ENCODE measurements at regions not wholly inside any gene's neighbourhood (a gene's known extent, or its start where the extent isn't known, plus 50 kb on each side); places are given as distances from the start of the nearest gene placed in this dataset.

DNA sequence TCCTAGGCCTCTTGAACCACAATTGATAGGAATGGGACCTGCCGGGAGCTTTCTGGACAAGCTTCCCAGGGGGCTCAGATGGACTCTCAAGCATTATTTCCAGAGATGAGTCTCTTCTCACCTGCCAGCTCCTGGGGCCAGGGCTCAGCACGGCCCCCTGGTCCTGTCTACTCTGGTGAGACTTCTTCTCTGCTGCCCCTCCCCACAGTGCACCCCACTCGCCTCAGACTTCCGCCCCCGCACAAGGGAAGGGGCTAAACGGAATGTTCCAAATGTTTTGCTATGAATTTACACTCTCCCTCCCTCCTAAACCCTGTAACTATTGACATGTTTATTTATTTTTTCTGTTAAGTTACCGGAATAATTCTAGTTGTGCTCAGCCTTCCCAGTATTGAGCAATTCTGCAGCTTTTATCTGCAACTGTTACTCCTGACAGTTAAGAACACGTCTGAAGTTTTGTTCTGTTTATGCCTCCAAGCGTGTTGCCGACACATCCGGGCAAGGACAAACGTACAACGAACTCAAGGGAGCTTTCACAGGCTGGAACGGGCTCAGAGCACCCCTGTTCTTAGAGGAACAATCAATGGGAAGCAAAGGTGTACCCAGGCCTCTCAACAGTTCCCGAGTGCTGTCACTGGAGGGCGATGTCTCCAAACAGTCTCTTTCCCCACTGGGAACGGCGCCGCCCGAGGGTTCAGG lies 55.2 kb downstream of the FHIP2A start:
- peak; percentile 21 to 80 for DNase-seq (ENCODE audit: low read depth in 1 of 2, low spot score in 1 of 2)
- Histone ChIP-seq H3K27ac (replicated peaks) (peak overlapping the region; percentile 50), H3K27me3 (ENCODE audit: insufficient read depth, poor library complexity, severe bottlenecking) (no peaks in the 10 kb centered on the region), H3K4me3 (replicated peaks; ENCODE audit: insufficient read depth, low read length) (no peak overlapping the region)
- TF ChIP-seq, protein P1, sequence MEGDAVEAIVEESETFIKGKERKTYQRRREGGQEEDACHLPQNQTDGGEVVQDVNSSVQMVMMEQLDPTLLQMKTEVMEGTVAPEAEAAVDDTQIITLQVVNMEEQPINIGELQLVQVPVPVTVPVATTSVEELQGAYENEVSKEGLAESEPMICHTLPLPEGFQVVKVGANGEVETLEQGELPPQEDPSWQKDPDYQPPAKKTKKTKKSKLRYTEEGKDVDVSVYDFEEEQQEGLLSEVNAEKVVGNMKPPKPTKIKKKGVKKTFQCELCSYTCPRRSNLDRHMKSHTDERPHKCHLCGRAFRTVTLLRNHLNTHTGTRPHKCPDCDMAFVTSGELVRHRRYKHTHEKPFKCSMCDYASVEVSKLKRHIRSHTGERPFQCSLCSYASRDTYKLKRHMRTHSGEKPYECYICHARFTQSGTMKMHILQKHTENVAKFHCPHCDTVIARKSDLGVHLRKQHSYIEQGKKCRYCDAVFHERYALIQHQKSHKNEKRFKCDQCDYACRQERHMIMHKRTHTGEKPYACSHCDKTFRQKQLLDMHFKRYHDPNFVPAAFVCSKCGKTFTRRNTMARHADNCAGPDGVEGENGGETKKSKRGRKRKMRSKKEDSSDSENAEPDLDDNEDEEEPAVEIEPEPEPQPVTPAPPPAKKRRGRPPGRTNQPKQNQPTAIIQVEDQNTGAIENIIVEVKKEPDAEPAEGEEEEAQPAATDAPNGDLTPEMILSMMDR (IDR thresholded peaks at IDR 0.05; ENCODE audit: insufficient read depth, low read length): peak; percentile 64
- TF ChIP-seq SPI1 (IDR thresholded peaks at IDR 0.05; ENCODE audit: borderline replicate concordance, low read depth) (no peak), POLR2AphosphoS5 (IDR thresholded peaks at IDR 0.05; ENCODE audit: low read depth) (no peak), GABPA (IDR thresholded peaks at IDR 0.05; ENCODE audit: low read depth) (no peak)
- TF ChIP-seq, protein P2, sequence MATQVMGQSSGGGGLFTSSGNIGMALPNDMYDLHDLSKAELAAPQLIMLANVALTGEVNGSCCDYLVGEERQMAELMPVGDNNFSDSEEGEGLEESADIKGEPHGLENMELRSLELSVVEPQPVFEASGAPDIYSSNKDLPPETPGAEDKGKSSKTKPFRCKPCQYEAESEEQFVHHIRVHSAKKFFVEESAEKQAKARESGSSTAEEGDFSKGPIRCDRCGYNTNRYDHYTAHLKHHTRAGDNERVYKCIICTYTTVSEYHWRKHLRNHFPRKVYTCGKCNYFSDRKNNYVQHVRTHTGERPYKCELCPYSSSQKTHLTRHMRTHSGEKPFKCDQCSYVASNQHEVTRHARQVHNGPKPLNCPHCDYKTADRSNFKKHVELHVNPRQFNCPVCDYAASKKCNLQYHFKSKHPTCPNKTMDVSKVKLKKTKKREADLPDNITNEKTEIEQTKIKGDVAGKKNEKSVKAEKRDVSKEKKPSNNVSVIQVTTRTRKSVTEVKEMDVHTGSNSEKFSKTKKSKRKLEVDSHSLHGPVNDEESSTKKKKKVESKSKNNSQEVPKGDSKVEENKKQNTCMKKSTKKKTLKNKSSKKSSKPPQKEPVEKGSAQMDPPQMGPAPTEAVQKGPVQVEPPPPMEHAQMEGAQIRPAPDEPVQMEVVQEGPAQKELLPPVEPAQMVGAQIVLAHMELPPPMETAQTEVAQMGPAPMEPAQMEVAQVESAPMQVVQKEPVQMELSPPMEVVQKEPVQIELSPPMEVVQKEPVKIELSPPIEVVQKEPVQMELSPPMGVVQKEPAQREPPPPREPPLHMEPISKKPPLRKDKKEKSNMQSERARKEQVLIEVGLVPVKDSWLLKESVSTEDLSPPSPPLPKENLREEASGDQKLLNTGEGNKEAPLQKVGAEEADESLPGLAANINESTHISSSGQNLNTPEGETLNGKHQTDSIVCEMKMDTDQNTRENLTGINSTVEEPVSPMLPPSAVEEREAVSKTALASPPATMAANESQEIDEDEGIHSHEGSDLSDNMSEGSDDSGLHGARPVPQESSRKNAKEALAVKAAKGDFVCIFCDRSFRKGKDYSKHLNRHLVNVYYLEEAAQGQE (IDR thresholded peaks at IDR 0.05; ENCODE audit: insufficient replicate concordance, low read depth): no peak

GRCh38 chr10:114877301-114877644 lies 55.7 kb downstream of the FHIP2A start:
- no peak overlapping the region for H3K4me3 ChIP-seq (replicated peaks; ENCODE audit: insufficient read depth, low read length)

DNA sequence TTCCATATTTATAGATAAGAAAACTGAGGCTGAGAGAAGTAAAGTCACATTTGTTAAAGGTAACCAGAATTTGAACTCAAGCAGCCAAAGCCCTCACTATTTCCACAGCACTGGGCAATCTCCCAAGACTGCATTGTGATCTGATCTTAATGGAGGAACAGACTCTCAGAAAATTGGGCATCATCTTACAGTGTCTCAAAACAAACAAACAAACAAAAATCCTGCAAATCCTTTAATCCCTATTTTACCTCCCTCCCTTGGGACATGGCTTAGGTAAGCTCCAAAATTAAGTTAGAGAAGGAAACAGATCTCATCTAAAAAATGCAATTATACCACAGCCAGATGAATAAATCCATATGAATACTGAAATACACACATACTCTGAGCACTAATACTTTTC lies 57.5 kb downstream of the FHIP2A start:
- TF ChIP-seq, protein P1 (IDR thresholded peaks at IDR 0.05; ENCODE audit: insufficient read depth, low read length): no peak
- no peak for TF ChIP-seq GABPA (IDR thresholded peaks at IDR 0.05; ENCODE audit: low read depth)
- no peak for TF ChIP-seq POLR2AphosphoS5 (IDR thresholded peaks at IDR 0.05; ENCODE audit: low read depth)
- TF ChIP-seq SPI1 (IDR thresholded peaks at IDR 0.05; ENCODE audit: borderline replicate concordance, low read depth): no peak
- TF ChIP-seq, protein P2 (IDR thresholded peaks at IDR 0.05; ENCODE audit: insufficient replicate concordance, low read depth): no peak
- no peaks in the 10 kb centered on the region for H3K27me3 ChIP-seq (ENCODE audit: insufficient read depth, poor library complexity, severe bottlenecking)
- H3K27ac ChIP-seq (replicated peaks): no peak overlapping the region
- no peak for DNase-seq (ENCODE audit: low read depth in 1 of 2, low spot score in 1 of 2)
- no peak overlapping the region for H3K4me3 ChIP-seq (replicated peaks; ENCODE audit: insufficient read depth, low read length)

More at GRCh38 chr10:114877301-114877644, 55.7 kb downstream of the FHIP2A start:
- Histone ChIP-seq H3K27ac (replicated peaks) (no peak overlapping the region), H3K27me3 (ENCODE audit: insufficient read depth, poor library complexity, severe bottlenecking) (no peaks in the 10 kb centered on the region)
- DNase-seq (ENCODE audit: low read depth in 1 of 2, low spot score in 1 of 2): no peak
- TF ChIP-seq, protein P1 (IDR thresholded peaks at IDR 0.05; ENCODE audit: insufficient read depth, low read length): no peak
- no peak for TF ChIP-seq GABPA (IDR thresholded peaks at IDR 0.05; ENCODE audit: low read depth)

Data from HL-60 (cell line).